ENCODE measurements at regions not wholly inside any gene's neighbourhood (a gene's known extent, or its start where the extent isn't known, plus 50 kb on each side); places are given as distances from the start of the nearest gene placed in this dataset.
A peak's percentile ranks its signal among the peaks of the same experiment; 100 is the strongest.

GRCh38 chr4:145251391-145251790 is 71.0 kb upstream of the OTUD4 start:
- no peak for TF ChIP-seq CTCF (IDR thresholded peaks at IDR 0.05; ENCODE audit: unreplicated experiment)
- no peak for DNase-seq (ENCODE audit: low spot score in 2 of 2, unreplicated experiment in 2 of 2)
- no peak overlapping the region for H3K4me3 Mint-ChIP-seq
- H3K4me1 Mint-ChIP-seq: no peaks in the 10 kb centered on the region
- no peaks in the 10 kb centered on the region for H3K27me3 Mint-ChIP-seq (ENCODE audit: low read depth)
- no peaks in the 10 kb centered on the region for H3K36me3 Mint-ChIP-seq
- peaks cover 6% of the 10 kb centered on the region for H3K9me3 Mint-ChIP-seq
- H3K27ac Mint-ChIP-seq: no peak overlapping the region

GRCh38 chr4:145248971-145249370 is 68.6 kb upstream of the OTUD4 start:
- no peaks in the 10 kb centered on the region for H3K36me3 Mint-ChIP-seq
- H3K4me3 Mint-ChIP-seq: no peak overlapping the region
- no peak for TF ChIP-seq CTCF (IDR thresholded peaks at IDR 0.05; ENCODE audit: unreplicated experiment)
- no peaks in the 10 kb centered on the region for H3K27me3 Mint-ChIP-seq (ENCODE audit: low read depth)
- peaks cover 13% of the 10 kb centered on the region for H3K9me3 Mint-ChIP-seq
- H3K27ac Mint-ChIP-seq: no peak overlapping the region
- DNase-seq (ENCODE audit: low spot score in 2 of 2, unreplicated experiment in 2 of 2): no peak
- H3K4me1 Mint-ChIP-seq: no peaks in the 10 kb centered on the region

- H3K4me1 Mint-ChIP-seq: no peaks in the 10 kb centered on the region
- H3K27me3 Mint-ChIP-seq (ENCODE audit: low read depth): no peaks in the 10 kb centered on the region
- H3K36me3 Mint-ChIP-seq: no peaks in the 10 kb centered on the region
- H3K4me3 Mint-ChIP-seq: no peak overlapping the region
- TF ChIP-seq CTCF (IDR thresholded peaks at IDR 0.05; ENCODE audit: unreplicated experiment): no peak
- DNase-seq (ENCODE audit: low spot score in 2 of 2, unreplicated experiment in 2 of 2): no peak
- no peak overlapping the region for H3K27ac Mint-ChIP-seq
- H3K9me3 Mint-ChIP-seq: peaks cover 13% of the 10 kb centered on the region
Measured at GRCh38 chr4:145248502-145248901, 68.1 kb upstream of the OTUD4 start.

GRCh38 chr4:145234091-145234706 is 53.8 kb upstream of the OTUD4 start:
- Mint-ChIP-seq H3K27me3 (ENCODE audit: low read depth) (no peaks in the 10 kb centered on the region), H3K36me3 (no peaks in the 10 kb centered on the region), H3K4me3 (no peak overlapping the region), H3K27ac (no peak overlapping the region), H3K9me3 (no peaks in the 10 kb centered on the region), H3K4me1 (peaks cover 20% of the 10 kb centered on the region)
- peak; percentile 28 to 56 for DNase-seq (ENCODE audit: low spot score in 2 of 2, unreplicated experiment in 2 of 2)
- peak; percentile 45 for TF ChIP-seq CTCF (IDR thresholded peaks at IDR 0.05; ENCODE audit: unreplicated experiment)

GRCh38 chr4:145231906-145232700 is 51.7 kb upstream of the OTUD4 start:
- Mint-ChIP-seq H3K4me3 (no peak overlapping the region), H3K27ac (peak overlapping the region; percentile 52), H3K4me1 (peaks cover 20% of the 10 kb centered on the region), H3K27me3 (ENCODE audit: low read depth) (no peaks in the 10 kb centered on the region), H3K9me3 (peaks cover 7% of the 10 kb centered on the region), H3K36me3 (peaks cover 1% of the 10 kb centered on the region)
- TF ChIP-seq CTCF (IDR thresholded peaks at IDR 0.05; ENCODE audit: unreplicated experiment): no peak
- no peak for DNase-seq (ENCODE audit: low spot score in 2 of 2, unreplicated experiment in 2 of 2)
